Kidney epithelial cell (primary cell): ENCODE measurements at regions not wholly inside any gene's neighbourhood (a gene's known extent, or its start where the extent isn't known, plus 50 kb on each side); places are given as distances from the start of the nearest gene placed in this dataset.

Experiments
- DNase-seq: peaks from one replicate; pipeline ENCODE4 v3.0.0-alpha.2; 2010; ENCODE audit warnings: low read depth
- H3K27me3 ChIP-seq: 2 replicates; pipeline ENCODE4 v1.6.0; 2011; ENCODE audit warnings: low read length; ENCODE audit not compliant: control insufficient read depth, insufficient read depth
- H3K36me3 ChIP-seq: 2 replicates; pipeline ENCODE4 v1.5.1; 2011; ENCODE audit warnings: low read length; ENCODE audit not compliant: control insufficient read depth, insufficient read depth
- H3K4me3 ChIP-seq: 2 replicates; pipeline ENCODE4 v1.5.1; 2011; ENCODE audit warnings: low read depth, mild to moderate bottlenecking, control low read depth, low read length
- TF ChIP-seq, protein P1 (sequence below): IDR thresholded peaks from 2 replicates; pipeline ENCODE4 v1.5.1; 2011; ENCODE audit warnings: mild to moderate bottlenecking, moderate library complexity, low read length, control low read depth, inconsistent platforms; ENCODE audit not compliant: insufficient read depth, poor library complexity, severe bottlenecking

- Histone ChIP-seq H3K4me3 (no peak overlapping the region), H3K27me3 (no peaks in the 10 kb centered on the region), H3K36me3 (no peaks in the 10 kb centered on the region)
- TF ChIP-seq, protein P1, sequence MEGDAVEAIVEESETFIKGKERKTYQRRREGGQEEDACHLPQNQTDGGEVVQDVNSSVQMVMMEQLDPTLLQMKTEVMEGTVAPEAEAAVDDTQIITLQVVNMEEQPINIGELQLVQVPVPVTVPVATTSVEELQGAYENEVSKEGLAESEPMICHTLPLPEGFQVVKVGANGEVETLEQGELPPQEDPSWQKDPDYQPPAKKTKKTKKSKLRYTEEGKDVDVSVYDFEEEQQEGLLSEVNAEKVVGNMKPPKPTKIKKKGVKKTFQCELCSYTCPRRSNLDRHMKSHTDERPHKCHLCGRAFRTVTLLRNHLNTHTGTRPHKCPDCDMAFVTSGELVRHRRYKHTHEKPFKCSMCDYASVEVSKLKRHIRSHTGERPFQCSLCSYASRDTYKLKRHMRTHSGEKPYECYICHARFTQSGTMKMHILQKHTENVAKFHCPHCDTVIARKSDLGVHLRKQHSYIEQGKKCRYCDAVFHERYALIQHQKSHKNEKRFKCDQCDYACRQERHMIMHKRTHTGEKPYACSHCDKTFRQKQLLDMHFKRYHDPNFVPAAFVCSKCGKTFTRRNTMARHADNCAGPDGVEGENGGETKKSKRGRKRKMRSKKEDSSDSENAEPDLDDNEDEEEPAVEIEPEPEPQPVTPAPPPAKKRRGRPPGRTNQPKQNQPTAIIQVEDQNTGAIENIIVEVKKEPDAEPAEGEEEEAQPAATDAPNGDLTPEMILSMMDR, result no peak
- no peak for DNase-seq
Measured at GRCh38 chr9:99712214-99712613, 109.5 kb upstream of the NR4A3 start.

DNA sequence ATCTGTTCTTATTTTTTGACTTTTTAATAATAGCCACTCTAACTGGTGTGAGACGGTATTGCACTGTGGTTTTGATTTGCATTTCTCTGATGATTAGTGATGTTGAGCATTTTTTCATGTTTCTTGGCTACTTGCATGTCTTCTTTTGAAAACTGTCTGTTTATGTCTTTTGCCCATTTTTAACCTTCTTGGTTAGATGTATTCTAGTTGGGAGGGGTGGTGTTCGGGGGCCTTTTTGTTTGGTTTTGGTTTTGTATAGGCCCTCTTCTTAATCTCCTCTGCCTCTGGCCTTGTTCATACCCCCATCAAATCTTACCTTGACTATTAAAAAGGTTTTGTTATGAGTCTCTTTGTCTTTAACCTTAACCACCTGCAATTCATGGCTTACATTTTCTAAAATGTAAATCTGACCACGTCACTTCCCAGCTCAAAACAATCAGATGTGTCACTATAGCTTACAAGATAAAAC, 107.8 kb upstream of the NR4A3 start:
- no peak for DNase-seq
- no peak overlapping the region for H3K4me3 ChIP-seq
- TF ChIP-seq, protein P1, result no peak
- no peaks in the 10 kb centered on the region for H3K36me3 ChIP-seq
- no peaks in the 10 kb centered on the region for H3K27me3 ChIP-seq

GRCh38 chr9:99718631-99719030, 103.1 kb upstream of the NR4A3 start:
- Histone ChIP-seq H3K36me3 (no peaks in the 10 kb centered on the region), H3K4me3 (no peak overlapping the region), H3K27me3 (no peaks in the 10 kb centered on the region)
- no peak for DNase-seq
- TF ChIP-seq, protein P1, result no peak

DNA sequence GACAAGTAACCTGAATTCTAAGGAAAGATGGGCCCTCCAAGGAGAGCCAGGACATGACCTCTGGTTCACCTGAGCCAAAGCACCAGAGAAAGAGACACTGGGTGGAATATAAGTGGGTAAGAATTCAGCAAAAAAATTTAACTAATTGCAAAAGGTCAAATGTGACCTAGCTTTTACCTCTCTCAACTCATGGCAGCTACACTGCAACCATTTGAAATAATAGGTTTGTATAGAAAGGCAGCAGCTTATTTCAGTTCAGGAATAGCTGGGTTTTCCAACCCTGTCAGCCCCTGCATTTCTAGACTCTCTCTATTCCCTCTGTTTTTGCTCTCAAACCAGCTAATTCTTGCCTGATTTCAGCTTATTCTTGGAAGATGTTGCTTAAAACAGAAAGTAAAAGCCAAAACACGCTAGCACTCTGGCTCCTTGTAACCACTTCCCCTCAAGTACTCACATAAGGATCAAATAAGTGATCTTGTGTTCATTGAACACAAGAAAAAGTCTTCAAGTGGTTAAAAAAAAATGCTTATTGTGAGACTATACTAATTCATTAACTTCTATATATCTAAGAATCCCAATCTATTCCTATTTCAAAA, 101.1 kb upstream of the NR4A3 start:
- no peak for DNase-seq
- Histone ChIP-seq H3K27me3 (no peaks in the 10 kb centered on the region), H3K4me3 (no peak overlapping the region), H3K36me3 (no peaks in the 10 kb centered on the region)
- TF ChIP-seq, protein P1, result no peak

- Histone ChIP-seq H3K4me3 (no peak overlapping the region), H3K36me3 (no peaks in the 10 kb centered on the region), H3K27me3 (no peaks in the 10 kb centered on the region)
- no peak for DNase-seq
- TF ChIP-seq, protein P1, result no peak
Measured at GRCh38 chr9:99721898-99722297, 99.8 kb upstream of the NR4A3 start.

DNA sequence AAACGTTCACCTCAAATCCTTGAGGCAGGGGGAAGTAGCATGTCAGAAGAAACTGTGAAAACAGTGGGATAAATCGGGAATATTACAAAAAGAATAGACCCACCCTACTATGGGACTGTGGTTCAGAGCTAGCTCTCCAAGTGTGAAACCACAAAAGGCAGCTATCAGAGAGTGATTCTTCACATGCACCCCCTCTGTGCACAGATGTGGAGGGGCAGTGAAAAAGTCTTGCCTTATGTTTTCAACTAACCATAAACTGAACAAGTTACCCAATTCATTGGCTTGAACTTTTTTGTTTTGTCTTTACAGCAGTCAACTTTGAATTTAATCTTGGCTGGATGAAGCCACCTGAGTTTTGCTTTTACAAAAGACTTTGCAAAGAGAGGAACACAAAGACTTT, 98.8 kb upstream of the NR4A3 start:
- DNase-seq, result no peak
- H3K27me3 ChIP-seq, result no peaks in the 10 kb centered on the region
- TF ChIP-seq, protein P1, result no peak
- H3K4me3 ChIP-seq, result no peak overlapping the region
- no peaks in the 10 kb centered on the region for H3K36me3 ChIP-seq
